A549 (cell line): ENCODE measurements at regions not wholly inside any gene's neighbourhood (a gene's known extent, or its start where the extent isn't known, plus 50 kb on each side); places are given as distances from the start of the nearest gene placed in this dataset.
A peak's percentile ranks its signal among the peaks of the same experiment; 100 is the strongest.

Experiments
- ATAC-seq, 2 experiments: fragments of 200-7000 bp in 1 of 2; fragments of >200 bp in 1 of 2; cut with Nextera tagmentation in 1 of 2; cut with Tn5 transposase in 1 of 2; 3 replicates each; pipeline versions ENCODE4 v1.8.0 to v1.9.1; 2018 to 2020; ENCODE audit warnings: mild to moderate bottlenecking in 1 of 2, moderate library complexity in 1 of 2
- CTCF ChIA-PET: fragments of 300-600 bp; sonication (Branson Sonifier 250); formaldehyde crosslinking; extraction: SDS; loops from one replicate; lab custom pipeline; 2021; ENCODE audit warnings: antibody characterized with exemption, inconsistent platforms; lab: Yijun Ruan, JAX
- POLR2A ChIA-PET: fragments of 350-600 bp; formaldehyde crosslinking; extraction: SDS; loops from one replicate; lab custom pipeline; 2021; ENCODE audit warnings: antibody characterized with exemption, inconsistent platforms; lab: Yijun Ruan, JAX
- DNase-seq, 2 experiments: peaks; one replicate each; pipeline versions ENCODE4 v3.0.0 to v3.0.0-alpha.2; 2011 to 2016; ENCODE audit warnings: low read depth in 1 of 2, low spot score in 1 of 2
- FAIRE-seq: peaks from 2 replicates; lab custom pipeline; 2011; peaks lifted over from hg19 to GRCh38; lab: Jason Lieb, UNC
- H3K27ac ChIP-seq, 2 experiments: fragments of >200 bp; sonication (Bioruptor Twin); formaldehyde crosslinking; 3 replicates each; pipeline ENCODE4 v1.5.1; 2016 to 2017
- H3K4me1 ChIP-seq: fragments of >200 bp; sonication (Bioruptor Twin); formaldehyde crosslinking; 3 replicates; pipeline ENCODE4 v1.6.1; 2016
- H3K4me2 ChIP-seq: fragments of >200 bp; sonication (Bioruptor Twin); formaldehyde crosslinking; 3 replicates; pipeline ENCODE4 v1.6.1; 2016
- H3K4me3 ChIP-seq: fragments of >200 bp; sonication (Bioruptor Twin); formaldehyde crosslinking; 3 replicates; pipeline ENCODE4 v1.5.1; 2016
- H3K9me3 ChIP-seq: fragments of >200 bp; sonication (Bioruptor Twin); formaldehyde crosslinking; 3 replicates; pipeline ENCODE4 v1.6.1; 2016
- CEBPB ChIP-seq, 2 experiments: fragments of >200 bp in 1 of 2; sonication (Bioruptor Twin) in 1 of 2; formaldehyde crosslinking in 1 of 2; IDR thresholded peaks; 2 replicates each; pipeline ENCODE4 v1.6.1; 2012 to 2016
- CHD2 ChIP-seq: fragments of 150-350 bp; IDR thresholded peaks from 2 replicates; pipeline ENCODE4 v1.6.1; 2014; ENCODE audit warnings: low read length; ENCODE audit not compliant: partially characterized antibody
- EP300 ChIP-seq, 2 experiments: fragments of >200 bp; sonication (Bioruptor Twin); formaldehyde crosslinking; IDR thresholded peaks; 2 replicates in 1 of 2; 3 replicates in 1 of 2; pipeline ENCODE4 v1.6.1; 2016 to 2017
- FOSL2 ChIP-seq, 2 experiments: fragments of 450-650 bp in 1 of 2; fragments of >200 bp in 1 of 2; sonication (Bioruptor Twin) in 1 of 2; formaldehyde crosslinking; IDR thresholded peaks; 2 replicates each; pipeline versions ENCODE4 v1.5.0 to v1.6.1; 2016 to 2020; ENCODE audit warnings: mild to moderate bottlenecking in 1 of 2, moderate library complexity in 1 of 2
- FOXS1 ChIP-seq: fragments of 250-450 bp; sonication (Bioruptor Pico); IDR thresholded peaks from 2 replicates; pipeline ENCODE4 v1.5.0; 2020; ENCODE audit warnings: mild to moderate bottlenecking, moderate library complexity
- HOXA7 ChIP-seq: fragments of 250-450 bp; sonication (Bioruptor Pico); IDR thresholded peaks from 2 replicates; pipeline ENCODE4 v1.5.0; 2020; ENCODE audit warnings: mild to moderate bottlenecking, moderate library complexity
- NFE2L2 ChIP-seq: fragments of 150-350 bp; conservative IDR thresholded peaks from 2 replicates; pipeline ENCODE4 v1.6.1; 2014; ENCODE audit warnings: low read length
- NPAS2 ChIP-seq: fragments of 250-450 bp; sonication (Bioruptor Pico); IDR thresholded peaks from 2 replicates; pipeline ENCODE4 v1.8.0; 2022; ENCODE audit warnings: mild to moderate bottlenecking, moderate library complexity, borderline replicate concordance
- PHF8 ChIP-seq: fragments of 200-600 bp; sonication (generic); IDR thresholded peaks from 2 replicates; pipeline ENCODE4 v1.6.1; 2016; ENCODE audit warnings: low read depth, mild to moderate bottlenecking, antibody characterized with exemption, moderate library complexity, borderline replicate concordance
- POLR2A ChIP-seq: IDR thresholded peaks from 2 replicates; pipeline ENCODE4 v1.6.1; 2012; ENCODE audit warnings: mild to moderate bottlenecking, low read length
- POLR2AphosphoS2 ChIP-seq: conservative IDR thresholded peaks from 2 replicates; pipeline ENCODE4 v1.6.1; 2012; ENCODE audit warnings: low read length, improper control_type of control experiment, inconsistent platforms
- TP53 ChIP-seq: fragments of 250-450 bp; sonication (Bioruptor Pico); IDR thresholded peaks from 2 replicates; pipeline ENCODE4 v1.5.0; 2021; ENCODE audit warnings: mild to moderate bottlenecking, moderate library complexity
- ZSCAN20 ChIP-seq: fragments of 250-450 bp; sonication (Bioruptor Pico); IDR thresholded peaks from 2 replicates; pipeline ENCODE4 v1.8.0; 2022; ENCODE audit warnings: mild to moderate bottlenecking, moderate library complexity
- whole genome bisulfite sequencing: methylation state at CpG from one replicate; pipeline ENCODE4 v1.1.6; 2017; ENCODE audit errors: missing lambda C conversion rate; 5-methylcytosine and 5-hydroxymethylcytosine counted together
- TF ChIP-seq, protein P1 (sequence below): IDR thresholded peaks from 2 replicates; pipeline ENCODE4 v1.6.1; 2012
- TF ChIP-seq, protein P2 (sequence below): fragments of 150-350 bp; IDR thresholded peaks from 2 replicates; pipeline ENCODE4 v1.6.1; 2014; ENCODE audit warnings: low read depth, mild to moderate bottlenecking, low read length
- TF ChIP-seq, protein P3 (sequence below): IDR thresholded peaks from 2 replicates; pipeline ENCODE4 v1.6.1; 2012
- TF ChIP-seq, protein P4 (sequence below): fragments of >200 bp; sonication (Bioruptor Twin); formaldehyde crosslinking; IDR thresholded peaks from 2 replicates; pipeline ENCODE4 v1.6.1; 2016

DNA sequence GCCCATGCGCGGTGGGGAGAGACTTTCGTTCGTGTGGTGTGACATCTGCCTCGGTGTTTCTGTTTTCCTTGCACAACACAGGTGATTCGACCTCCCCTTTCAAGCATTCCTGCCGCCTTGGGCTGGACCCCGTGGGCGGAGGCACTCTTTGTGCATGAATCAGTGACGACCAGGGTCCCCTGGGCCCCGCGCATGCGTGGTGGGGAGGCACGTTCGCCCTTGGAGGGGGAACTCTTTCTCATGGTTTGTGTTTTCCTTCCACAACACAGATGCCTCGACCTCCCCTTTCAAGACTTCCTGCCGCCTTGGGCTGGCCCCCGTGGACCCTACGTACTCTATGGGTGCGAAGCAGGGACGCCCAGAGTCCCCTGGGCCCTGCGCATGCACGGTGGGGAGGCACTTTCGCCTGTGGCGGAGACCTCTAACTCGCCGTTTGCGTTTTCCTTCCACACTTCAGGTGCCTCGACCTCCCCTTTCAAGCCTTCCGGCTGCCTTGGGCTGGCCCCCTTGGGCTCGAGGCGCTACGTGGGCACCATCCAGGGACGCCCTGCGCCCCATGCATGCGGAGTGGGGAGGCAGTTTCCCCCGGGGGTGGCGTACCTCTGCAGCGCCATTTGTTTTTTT lies 340.9 kb downstream of the ALG10 start:
- H3K4me2 ChIP-seq = peak overlapping the region; percentile 71
- DNase-seq (peak; percentile 55 to 74), FAIRE-seq (no peak)
- H3K4me1 ChIP-seq = no peaks in the 10 kb centered on the region
- peak overlapping the region; percentile 41 for H3K4me3 ChIP-seq
- TF ChIP-seq, protein P1, sequence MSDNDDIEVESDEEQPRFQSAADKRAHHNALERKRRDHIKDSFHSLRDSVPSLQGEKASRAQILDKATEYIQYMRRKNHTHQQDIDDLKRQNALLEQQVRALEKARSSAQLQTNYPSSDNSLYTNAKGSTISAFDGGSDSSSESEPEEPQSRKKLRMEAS = peak; percentile 53; the same call in 1 of the 2 replicates
- no peak for TF ChIP-seq HOXA7
- no peak for TF ChIP-seq ZSCAN20 (CRISPR knock-in tag)
- peak; percentile 54 for TF ChIP-seq POLR2A
- TF ChIP-seq, all 56 proteins: peak for 2
- peak; percentile 37 to 60 for ATAC-seq
- H3K9me3 ChIP-seq = no peaks in the 10 kb centered on the region
- ChIA-PET CTCF (no interaction called here), POLR2A (no interaction called here)
- WGBS = 5% methylated on average over 15 of the region's 39 CpGs
- H3K27ac ChIP-seq = peak overlapping the region; percentile 60 to 82

DNA sequence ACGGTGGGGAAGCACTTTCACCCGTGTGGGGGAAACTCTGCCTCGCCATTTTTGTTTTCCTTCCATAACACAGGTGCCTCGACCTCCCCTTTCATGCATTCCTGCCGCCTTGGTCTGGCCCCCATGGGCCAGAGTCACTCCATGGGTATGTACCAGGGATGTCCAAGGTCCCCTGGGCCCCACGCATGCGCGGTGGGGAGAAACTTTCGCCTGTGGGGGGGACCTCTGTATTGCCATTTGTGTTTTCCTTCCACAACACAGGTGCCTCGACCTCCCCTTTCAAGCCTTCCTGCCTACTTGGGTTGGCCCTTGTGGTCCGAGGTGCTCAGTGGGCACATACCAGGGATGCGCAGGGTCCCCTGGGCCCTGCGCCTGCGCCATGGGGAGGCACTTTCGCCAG lies 345.8 kb downstream of the ALG10 start:
- WGBS = 10% methylated on average over 13 of the region's 15 CpGs
- Histone ChIP-seq H3K9me3 (no peaks in the 10 kb centered on the region), H3K27ac (no peak overlapping the region), H3K4me2 (peak overlapping the region; percentile 28; the same call in 1 of the 3 replicates), H3K4me3 (no peak overlapping the region)
- ATAC-seq = no peak
- POLR2A ChIA-PET = no interaction called here
- DNase-seq = no peak
- no peak for TF ChIP-seq FOXS1 (CRISPR knock-in tag)
- TF ChIP-seq, protein P2, sequence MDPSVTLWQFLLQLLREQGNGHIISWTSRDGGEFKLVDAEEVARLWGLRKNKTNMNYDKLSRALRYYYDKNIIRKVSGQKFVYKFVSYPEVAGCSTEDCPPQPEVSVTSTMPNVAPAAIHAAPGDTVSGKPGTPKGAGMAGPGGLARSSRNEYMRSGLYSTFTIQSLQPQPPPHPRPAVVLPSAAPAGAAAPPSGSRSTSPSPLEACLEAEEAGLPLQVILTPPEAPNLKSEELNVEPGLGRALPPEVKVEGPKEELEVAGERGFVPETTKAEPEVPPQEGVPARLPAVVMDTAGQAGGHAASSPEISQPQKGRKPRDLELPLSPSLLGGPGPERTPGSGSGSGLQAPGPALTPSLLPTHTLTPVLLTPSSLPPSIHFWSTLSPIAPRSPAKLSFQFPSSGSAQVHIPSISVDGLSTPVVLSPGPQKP = no peak
- TF ChIP-seq, all 56 proteins: peak for 0
- FAIRE-seq = no peak
- CTCF ChIA-PET = no interaction called here
- H3K4me1 ChIP-seq = no peaks in the 10 kb centered on the region

DNA sequence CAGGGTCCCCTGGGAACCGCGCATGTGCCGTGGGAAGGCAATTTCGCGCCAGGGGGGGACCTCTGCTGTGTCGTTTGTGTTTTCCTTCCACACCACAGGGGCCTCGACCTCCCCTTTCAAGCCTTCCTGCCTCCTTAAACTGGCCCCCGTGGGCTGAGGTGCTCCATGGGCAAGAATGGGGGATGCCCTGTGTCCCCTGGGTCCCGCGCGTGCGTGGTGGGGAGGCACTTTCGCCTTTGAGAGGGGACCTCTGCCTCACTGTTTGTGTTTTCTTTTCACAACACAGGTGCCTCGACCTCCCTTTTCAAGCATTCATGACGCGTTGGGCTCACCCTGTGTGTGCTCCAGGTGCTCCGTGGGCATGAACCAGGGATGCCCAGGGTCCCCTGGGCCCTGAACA lies 348.8 kb downstream of the ALG10 start:
- ChIA-PET POLR2A (no interaction called here), CTCF (no interaction called here)
- no peaks in the 10 kb centered on the region for H3K9me3 ChIP-seq
- WGBS = 4% methylated on average over 16 of the region's 17 CpGs
- FAIRE-seq (no peak), ATAC-seq (peak in 1 of 2 experiments; percentile 2; a peak in 1 of 6 replicates), DNase-seq (no peak)
- H3K4me2 ChIP-seq = peak overlapping the region; percentile 51
- no peak overlapping the region for H3K27ac ChIP-seq
- TF ChIP-seq, protein P3, sequence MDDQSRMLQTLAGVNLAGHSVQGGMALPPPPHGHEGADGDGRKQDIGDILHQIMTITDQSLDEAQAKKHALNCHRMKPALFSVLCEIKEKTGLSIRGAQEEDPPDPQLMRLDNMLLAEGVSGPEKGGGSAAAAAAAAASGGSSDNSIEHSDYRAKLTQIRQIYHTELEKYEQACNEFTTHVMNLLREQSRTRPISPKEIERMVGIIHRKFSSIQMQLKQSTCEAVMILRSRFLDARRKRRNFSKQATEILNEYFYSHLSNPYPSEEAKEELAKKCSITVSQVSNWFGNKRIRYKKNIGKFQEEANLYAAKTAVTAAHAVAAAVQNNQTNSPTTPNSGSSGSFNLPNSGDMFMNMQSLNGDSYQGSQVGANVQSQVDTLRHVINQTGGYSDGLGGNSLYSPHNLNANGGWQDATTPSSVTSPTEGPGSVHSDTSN = no peak
- TF ChIP-seq, protein P2 = no peak
- TF ChIP-seq FOXS1 (CRISPR knock-in tag) = no peak
- TF ChIP-seq EP300 (IDR thresholded peaks at IDR 0.05) = no peak
- no peak for TF ChIP-seq PHF8
- TF ChIP-seq NPAS2 (CRISPR knock-in tag) = no peak
- no peak for TF ChIP-seq CHD2
- TF ChIP-seq NFE2L2 = no peak
- no peak for TF ChIP-seq TP53 (CRISPR knock-in tag)
- no peak for TF ChIP-seq POLR2AphosphoS2
- TF ChIP-seq CEBPB (IDR thresholded peaks at IDR 0.05) = no peak
- TF ChIP-seq, protein P4, sequence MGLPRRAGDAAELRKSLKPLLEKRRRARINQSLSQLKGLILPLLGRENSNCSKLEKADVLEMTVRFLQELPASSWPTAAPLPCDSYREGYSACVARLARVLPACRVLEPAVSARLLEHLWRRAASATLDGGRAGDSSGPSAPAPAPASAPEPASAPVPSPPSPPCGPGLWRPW = no peak
- TF ChIP-seq FOSL2 (IDR thresholded peaks at IDR 0.05) = no peak
- TF ChIP-seq FOSL2 (CRISPR knock-in tag; IDR thresholded peaks at IDR 0.05) = no peak
- no peaks in the 10 kb centered on the region for H3K4me1 ChIP-seq
- H3K4me3 ChIP-seq = no peak overlapping the region; the same call in 2 of the 3 replicates
